Loucy (cell line): ENCODE measurements at regions not wholly inside any gene's neighbourhood (a gene's known extent, or its start where the extent isn't known, plus 50 kb on each side); places are given as distances from the start of the nearest gene placed in this dataset.

ENCODE experiments used
- H2AFZ ChIP-seq: fragments of 200-600 bp; sonication (generic); 2 replicates; pipeline ENCODE4 v1.6.0; 2016; ENCODE audit warnings: antibody characterized with exemption, mild to moderate bottlenecking, low read length, moderate library complexity
- H3F3A ChIP-seq: fragments of 200-600 bp; 2 replicates; pipeline ENCODE4 v1.6.0; 2016; ENCODE audit warnings: antibody characterized with exemption, low read depth, mild to moderate bottlenecking
- H3K27me3 ChIP-seq: fragments of 200-600 bp; sonication (generic); 2 replicates; pipeline ENCODE4 v1.6.1; 2014; ENCODE audit warnings: low read length, mild to moderate bottlenecking; ENCODE audit not compliant: insufficient read depth, poor library complexity, severe bottlenecking
- H3K36me3 ChIP-seq: fragments of 200-600 bp; sonication (generic); 2 replicates; pipeline ENCODE4 v1.6.1; 2016; ENCODE audit warnings: low read length; ENCODE audit not compliant: insufficient read depth
- H3K4me1 ChIP-seq: fragments of 200-600 bp; sonication (generic); 2 replicates; pipeline ENCODE4 v1.5.1; 2014; ENCODE audit warnings: low read length, mild to moderate bottlenecking; ENCODE audit not compliant: insufficient read depth, poor library complexity, severe bottlenecking
- H3K4me2 ChIP-seq: fragments of 200-600 bp; sonication (generic); 2 replicates; pipeline ENCODE4 v1.6.0; 2014; ENCODE audit warnings: antibody characterized with exemption, low read length, low read depth, mild to moderate bottlenecking; ENCODE audit not compliant: poor library complexity, severe bottlenecking
- H3K4me3 ChIP-seq: fragments of 200-600 bp; sonication (generic); 2 replicates; pipeline ENCODE4 v1.5.1; 2014; ENCODE audit warnings: low read length, mild to moderate bottlenecking, mixed read lengths; ENCODE audit not compliant: poor library complexity, severe bottlenecking
- H3K79me2 ChIP-seq: fragments of 200-600 bp; sonication (generic); 2 replicates; pipeline ENCODE4 v1.6.1; 2014; ENCODE audit warnings: low read length; ENCODE audit not compliant: insufficient read depth
- H3K9ac ChIP-seq: fragments of 200-600 bp; sonication (generic); 2 replicates; pipeline ENCODE4 v1.6.0; 2014; ENCODE audit warnings: mild to moderate bottlenecking, low read depth, low read length, moderate library complexity; ENCODE audit not compliant: poor library complexity, severe bottlenecking
- H3K9me2 ChIP-seq: fragments of 200-600 bp; sonication (generic); replicated peaks from 2 replicates; pipeline ENCODE4 v1.6.1; 2016; ENCODE audit warnings: low read depth, low read length, mixed read lengths
- H3K9me3 ChIP-seq: fragments of 200-600 bp; sonication (generic); 2 replicates; pipeline ENCODE4 v1.6.1; 2014; ENCODE audit warnings: mild to moderate bottlenecking, antibody characterized with exemption, low read length, low read depth; ENCODE audit not compliant: insufficient read depth
- H4K20me1 ChIP-seq: fragments of 200-600 bp; sonication (generic); 2 replicates; pipeline ENCODE4 v1.6.0; 2014; ENCODE audit warnings: antibody characterized with exemption, low read length, mild to moderate bottlenecking; ENCODE audit not compliant: insufficient read depth, poor library complexity, severe bottlenecking
- CTCF ChIP-seq: fragments of 200-600 bp; sonication (generic); conservative IDR thresholded peaks from 2 replicates; pipeline ENCODE4 v1.5.1; 2014; ENCODE audit warnings: mild to moderate bottlenecking, antibody characterized with exemption, low read length
- EZH2phosphoT487 ChIP-seq: fragments of 200-600 bp; IDR thresholded peaks from 2 replicates; pipeline ENCODE4 v1.6.1; 2018; ENCODE audit warnings: antibody characterized with exemption, mild to moderate bottlenecking, moderate library complexity, borderline replicate concordance

DNA sequence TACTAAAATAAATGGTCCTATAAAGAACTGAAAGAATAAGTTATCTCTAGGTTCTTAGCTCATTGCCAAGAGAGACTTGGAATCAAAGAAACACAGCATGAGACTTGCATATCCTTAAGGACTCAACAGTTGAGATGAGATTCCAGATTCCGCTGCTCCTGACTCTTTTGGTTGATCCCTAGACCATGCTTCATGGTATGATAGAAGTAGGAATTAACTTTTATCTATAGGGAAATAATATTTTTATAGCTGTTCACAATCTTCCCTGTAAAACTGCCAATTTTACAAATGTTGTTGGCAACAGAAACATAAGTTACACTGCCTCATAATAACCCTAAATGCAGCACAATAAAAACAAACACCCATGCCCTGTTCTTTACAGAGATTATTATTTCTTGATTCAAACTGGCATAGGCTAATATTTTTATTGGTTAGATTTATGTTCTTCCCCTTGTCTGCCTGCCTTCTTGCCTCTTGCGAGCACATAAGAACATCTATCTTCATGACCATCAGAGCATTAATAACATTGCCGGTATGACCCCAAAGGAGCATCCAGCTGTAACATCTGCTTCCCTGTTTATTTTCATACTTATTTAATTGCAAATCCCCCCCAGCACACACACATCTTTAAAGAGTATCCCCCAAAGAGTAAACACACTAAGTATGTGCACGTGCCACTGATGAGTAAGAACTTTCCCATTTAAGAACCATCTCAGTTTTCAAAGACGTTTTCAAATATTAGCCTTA is 735.7 kb upstream of the SLC8A1 start:
- no peaks in the 10 kb centered on the region for H3K36me3 ChIP-seq
- no peak overlapping the region for H3K9ac ChIP-seq
- no peaks in the 10 kb centered on the region for H3F3A ChIP-seq
- no peak for TF ChIP-seq CTCF
- no peak for TF ChIP-seq EZH2phosphoT487
- H3K79me2 ChIP-seq, result no peaks in the 10 kb centered on the region
- H3K27me3 ChIP-seq, result no peaks in the 10 kb centered on the region
- no peak overlapping the region for H2AFZ ChIP-seq
- no peak overlapping the region for H3K4me3 ChIP-seq
- H3K4me1 ChIP-seq, result no peaks in the 10 kb centered on the region
- H3K9me2 ChIP-seq, result no peaks in the 10 kb centered on the region
- H3K9me3 ChIP-seq, result no peaks in the 10 kb centered on the region
- H4K20me1 ChIP-seq, result no peaks in the 10 kb centered on the region
- no peak overlapping the region for H3K4me2 ChIP-seq

DNA sequence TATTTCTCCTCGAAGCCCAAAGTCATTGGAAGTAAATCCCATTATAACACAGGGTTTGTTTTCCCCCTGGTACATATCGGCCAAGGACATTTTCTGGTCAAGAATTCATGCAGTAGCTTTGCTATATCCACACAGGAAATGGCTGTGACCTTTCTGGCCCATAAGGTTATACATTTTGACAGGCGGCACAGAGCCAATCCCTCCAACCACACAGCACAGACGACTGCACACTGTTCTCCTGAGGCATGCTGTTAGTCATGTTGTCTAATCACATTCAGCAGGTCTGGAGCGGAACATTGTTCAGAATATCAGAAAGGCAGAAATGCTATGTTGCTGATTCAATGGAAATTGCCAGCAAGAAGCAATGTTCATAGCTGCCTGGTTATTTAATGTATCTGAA is 742.3 kb upstream of the SLC8A1 start:
- no peaks in the 10 kb centered on the region for H3F3A ChIP-seq
- H3K9me3 ChIP-seq, result no peaks in the 10 kb centered on the region
- H2AFZ ChIP-seq, result no peak overlapping the region
- H3K79me2 ChIP-seq, result no peaks in the 10 kb centered on the region
- TF ChIP-seq CTCF (no peak), EZH2phosphoT487 (no peak)
- no peak overlapping the region for H3K4me2 ChIP-seq
- no peaks in the 10 kb centered on the region for H4K20me1 ChIP-seq
- H3K9ac ChIP-seq, result no peak overlapping the region
- no peaks in the 10 kb centered on the region for H3K4me1 ChIP-seq
- no peaks in the 10 kb centered on the region for H3K9me2 ChIP-seq
- H3K36me3 ChIP-seq, result no peaks in the 10 kb centered on the region
- no peak overlapping the region for H3K4me3 ChIP-seq
- H3K27me3 ChIP-seq, result no peaks in the 10 kb centered on the region

DNA sequence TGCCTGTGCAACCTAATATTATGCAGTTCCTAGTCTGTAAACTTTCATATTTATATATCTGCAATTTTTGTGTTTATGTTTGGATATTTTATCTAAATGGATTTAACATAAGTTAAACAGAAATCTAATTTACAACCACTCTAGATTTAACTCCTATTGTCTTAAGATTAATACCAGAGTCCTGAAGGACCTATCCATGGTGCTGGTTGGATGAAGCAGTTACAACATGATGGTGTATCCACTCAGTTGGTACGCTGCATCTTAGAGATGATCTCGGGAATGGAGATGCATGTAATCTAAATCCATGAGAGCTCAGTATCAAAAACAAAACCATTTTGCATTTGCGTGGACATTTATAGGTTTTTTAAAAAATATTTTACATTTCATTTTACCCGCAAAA is 745.9 kb upstream of the SLC8A1 start:
- no peak for TF ChIP-seq CTCF
- no peak for TF ChIP-seq EZH2phosphoT487

More for the DNA sequence above, 745.9 kb upstream of the SLC8A1 start:
- Histone ChIP-seq H3F3A (no peaks in the 10 kb centered on the region), H3K4me1 (no peaks in the 10 kb centered on the region), H2AFZ (no peak overlapping the region), H3K9me2 (no peaks in the 10 kb centered on the region), H3K4me2 (no peak overlapping the region), H3K79me2 (no peaks in the 10 kb centered on the region), H3K27me3 (no peaks in the 10 kb centered on the region), H3K9me3 (no peaks in the 10 kb centered on the region), H3K36me3 (no peaks in the 10 kb centered on the region), H3K9ac (no peak overlapping the region), H3K4me3 (no peak overlapping the region), H4K20me1 (no peaks in the 10 kb centered on the region)
